NOMO-1 (cell line): ENCODE measurements at regions not wholly inside any gene's neighbourhood (a gene's known extent, or its start where the extent isn't known, plus 50 kb on each side); places are given as distances from the start of the nearest gene placed in this dataset.
"Not testable (repeated sequence)": the region's sequence is repeated elsewhere in the genome, so short reads cannot be mapped to it uniquely, and the experiment has no call there.

ENCODE experiments used
- DNase-seq, 2 experiments: peaks; one replicate each; lab custom pipeline; 2025; ENCODE audit not compliant: unreplicated experiment in 2 of 2; lab: John Stamatoyannopoulos, UW

GRCh38 chr17:16888413-16889087, 83.4 kb downstream of the TNFRSF13B start:
- no peak for DNase-seq

- DNase-seq, result no peak
These were observed 84.3 kb downstream of the TNFRSF13B start for GRCh38 chr17:16887523-16888095.

GRCh38 chr17:16886655-16887322, 85.1 kb downstream of the TNFRSF13B start:
- DNase-seq, result no peak

- not testable (repeated sequence) for DNase-seq
These were observed 86.7 kb downstream of the TNFRSF13B start for GRCh38 chr17:16885204-16885603.

GRCh38 chr17:16882926-16883265, 89.0 kb downstream of the TNFRSF13B start:
- DNase-seq, result not testable (repeated sequence)

- DNase-seq, result no peak
These were observed 89.5 kb downstream of the TNFRSF13B start for GRCh38 chr17:16882243-16882925.

GRCh38 chr17:16881239-16881924, 90.5 kb downstream of the TNFRSF13B start:
- no peak for DNase-seq

- no peak for DNase-seq
These were observed 91.1 kb downstream of the TNFRSF13B start for GRCh38 chr17:16880843-16881230.

- no peak for DNase-seq
These were observed 91.6 kb downstream of the TNFRSF13B start for GRCh38 chr17:16880121-16880842.

- DNase-seq, result no peak
These were observed 92.2 kb downstream of the TNFRSF13B start for GRCh38 chr17:16879686-16880085.

GRCh38 chr17:16878606-16879005, 93.3 kb downstream of the TNFRSF13B start:
- DNase-seq, result no peak

- no peak for DNase-seq
These were observed 93.8 kb downstream of the TNFRSF13B start for GRCh38 chr17:16878084-16878483.

GRCh38 chr17:16877099-16877498, 94.8 kb downstream of the TNFRSF13B start:
- DNase-seq, result no peak

- DNase-seq, result no peak
These were observed 96.3 kb downstream of the TNFRSF13B start for GRCh38 chr17:16875662-16876061.

- DNase-seq, result not testable (repeated sequence)
These were observed 97.7 kb downstream of the TNFRSF13B start for GRCh38 chr17:16874216-16874615.

- DNase-seq, result peak in 1 of 2 experiments; percentile 19
These were observed 98.5 kb downstream of the TNFRSF13B start for GRCh38 chr17:16873174-16874035.

- no peak for DNase-seq
These were observed 99.4 kb downstream of the TNFRSF13B start for GRCh38 chr17:16872351-16873173.

GRCh38 chr17:16871446-16872190, 100.3 kb downstream of the TNFRSF13B start:
- DNase-seq, result not testable (repeated sequence)
